Esophagus muscularis mucosa (tissue), 4 donors: ENCODE measurements at regions not wholly inside any gene's neighbourhood (a gene's known extent, or its start where the extent isn't known, plus 50 kb on each side); places are given as distances from the start of the nearest gene placed in this dataset.
"Not testable (repeated sequence)": the region's sequence is repeated elsewhere in the genome, so short reads cannot be mapped to it uniquely, and the experiment has no call there.

Experiments used
- DNase-seq: peaks from one replicate; pipeline ENCODE4 v3.0.0-alpha.2; 2017; ENCODE audit errors: extremely low spot score
- H3K27ac ChIP-seq, 4 donors: fragments of 200-600 bp; sonication (generic); replicated peaks in 1 of 4; 1 replicate in 3 of 4; 2 replicates in 1 of 4; pipeline ENCODE4 v1.5.1; 2016 to 2019; ENCODE audit warnings: mild to moderate bottlenecking in 1 of 4
- H3K27me3 ChIP-seq, 4 donors: fragments of 200-600 bp; sonication (generic); one replicate each; pipeline versions ENCODE4 v1.5.1 to v1.6.0; 2016 to 2019
- H3K36me3 ChIP-seq, 4 donors: fragments of 200-600 bp; sonication (generic); one replicate each; pipeline ENCODE4 v1.5.1; 2016 to 2019
- H3K4me1 ChIP-seq, 4 donors: fragments of 200-600 bp; sonication (generic); one replicate each; pipeline ENCODE4 v1.5.1; 2016 to 2019
- H3K4me3 ChIP-seq, 4 donors: fragments of 200-600 bp; sonication (generic); 1 replicate in 2 of 4; 2 replicates in 2 of 4; pipeline ENCODE4 v1.5.1; 2016 to 2019; ENCODE audit warnings: mild to moderate bottlenecking in 4 of 4, moderate library complexity in 1 of 4
- H3K9me3 ChIP-seq, 4 donors: fragments of 200-600 bp; sonication (generic); 1 replicate in 3 of 4; 2 replicates in 1 of 4; pipeline ENCODE4 v1.5.1; 2016 to 2019
- EP300 ChIP-seq: sonication (generic); formaldehyde crosslinking; IDR thresholded peaks from one replicate; pipeline ENCODE4 v1.6.1; 2017; ENCODE audit warnings: antibody characterized with exemption
- POLR2A ChIP-seq: fragments of 450-650 bp; IDR thresholded peaks from one replicate; pipeline ENCODE4 v1.6.1; 2017; ENCODE audit warnings: antibody characterized with exemption, moderate library complexity, mild to moderate bottlenecking, low read depth
- POLR2AphosphoS5 ChIP-seq, 2 donors: sonication (generic); formaldehyde crosslinking; IDR thresholded peaks; one replicate each; pipeline ENCODE4 v1.6.1; 2017; ENCODE audit warnings: antibody characterized with exemption in 2 of 2
- WGBS: methylation state at CpG from one replicate; pipeline ENCODE4 v1.1.5; 2018; 5-methylcytosine and 5-hydroxymethylcytosine counted together
- intact Hi-C: fragments of 100-400 bp; cut with DNase I; formaldehyde crosslinking; loops from one replicate; pipeline ENCODE4 v1.15.1; 2023
- TF ChIP-seq, protein P1 (sequence below), 3 experiments: fragments of 200-600 bp in 2 of 3; fragments of 450-650 bp in 1 of 3; sonication (generic) in 2 of 3; IDR thresholded peaks; one replicate each; pipeline ENCODE4 v1.5.1; 2017 to 2019; ENCODE audit warnings: antibody characterized with exemption in 3 of 3, mild to moderate bottlenecking in 2 of 3, moderate library complexity in 1 of 3

DNA sequence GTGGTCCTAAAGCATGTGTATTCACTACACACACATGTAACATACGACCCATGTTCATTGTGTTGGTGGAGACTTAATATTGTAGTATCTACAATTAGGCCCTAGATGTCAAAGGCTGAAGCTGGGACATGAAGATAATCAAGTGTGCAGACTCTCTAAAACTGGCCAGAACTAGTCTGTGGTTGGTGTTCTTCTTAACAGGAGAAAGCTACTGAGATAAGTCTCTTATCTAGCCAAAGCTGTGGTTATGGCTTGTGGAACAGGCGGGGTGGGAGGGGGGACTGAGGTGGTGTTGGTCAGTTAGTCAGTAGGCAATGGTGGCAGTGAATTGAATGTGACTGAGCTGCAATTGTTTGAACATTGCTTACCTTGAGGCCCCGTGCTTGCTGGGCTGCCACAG lies 112.7 kb upstream of the SLC24A2 start:
- 72% methylated on average over 3 of the region's 3 CpGs for WGBS
- Histone ChIP-seq H3K4me1 (no peaks in the 10 kb centered on the region), H3K36me3 (no peaks in the 10 kb centered on the region), H3K4me3 (no peak overlapping the region), H3K9me3 (no peaks in the 10 kb centered on the region), H3K27ac (no peak overlapping the region), H3K27me3 (no peaks in the 10 kb centered on the region)
- intact Hi-C loops: no loop called here
- TF ChIP-seq POLR2A: no peak
- peak; percentile 47 for DNase-seq

DNA sequence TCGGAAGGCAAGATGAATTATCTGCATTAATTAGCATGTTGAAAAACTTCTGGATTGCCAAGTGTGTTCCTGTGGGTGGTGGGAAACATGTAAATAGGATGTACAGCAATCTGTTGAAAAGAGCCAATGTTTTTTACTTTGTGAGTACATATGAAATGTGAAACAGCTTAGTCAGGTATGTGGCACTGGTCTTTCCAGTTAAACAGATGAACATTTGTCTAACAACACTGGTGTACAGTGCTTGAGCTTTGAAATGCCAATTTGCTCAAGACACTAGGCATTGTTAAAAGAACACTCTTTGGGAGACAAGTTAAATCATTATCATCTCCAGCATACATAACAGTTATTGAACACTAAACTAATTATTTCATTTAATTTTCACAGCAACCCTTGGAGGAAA lies 107.3 kb upstream of the SLC24A2 start:
- Histone ChIP-seq H3K27ac (no peak overlapping the region), H3K9me3 (no peaks in the 10 kb centered on the region), H3K27me3 (no peaks in the 10 kb centered on the region), H3K4me3 (no peak overlapping the region), H3K4me1 (peaks cover 0 to 11% (median 0%) of the 10 kb centered on the region in 4 donors), H3K36me3 (no peaks in the 10 kb centered on the region)
- no peak for TF ChIP-seq EP300
- no peak for TF ChIP-seq POLR2AphosphoS5 (IDR thresholded peaks at IDR 0.05)
- no peak for TF ChIP-seq POLR2A
- TF ChIP-seq, protein P1, sequence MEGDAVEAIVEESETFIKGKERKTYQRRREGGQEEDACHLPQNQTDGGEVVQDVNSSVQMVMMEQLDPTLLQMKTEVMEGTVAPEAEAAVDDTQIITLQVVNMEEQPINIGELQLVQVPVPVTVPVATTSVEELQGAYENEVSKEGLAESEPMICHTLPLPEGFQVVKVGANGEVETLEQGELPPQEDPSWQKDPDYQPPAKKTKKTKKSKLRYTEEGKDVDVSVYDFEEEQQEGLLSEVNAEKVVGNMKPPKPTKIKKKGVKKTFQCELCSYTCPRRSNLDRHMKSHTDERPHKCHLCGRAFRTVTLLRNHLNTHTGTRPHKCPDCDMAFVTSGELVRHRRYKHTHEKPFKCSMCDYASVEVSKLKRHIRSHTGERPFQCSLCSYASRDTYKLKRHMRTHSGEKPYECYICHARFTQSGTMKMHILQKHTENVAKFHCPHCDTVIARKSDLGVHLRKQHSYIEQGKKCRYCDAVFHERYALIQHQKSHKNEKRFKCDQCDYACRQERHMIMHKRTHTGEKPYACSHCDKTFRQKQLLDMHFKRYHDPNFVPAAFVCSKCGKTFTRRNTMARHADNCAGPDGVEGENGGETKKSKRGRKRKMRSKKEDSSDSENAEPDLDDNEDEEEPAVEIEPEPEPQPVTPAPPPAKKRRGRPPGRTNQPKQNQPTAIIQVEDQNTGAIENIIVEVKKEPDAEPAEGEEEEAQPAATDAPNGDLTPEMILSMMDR (IDR thresholded peaks at IDR 0.05): no peak
- no peak for DNase-seq
- 82% methylated on average over 1 of the region's 1 CpG for WGBS
- intact Hi-C loops: no loop called here

DNA sequence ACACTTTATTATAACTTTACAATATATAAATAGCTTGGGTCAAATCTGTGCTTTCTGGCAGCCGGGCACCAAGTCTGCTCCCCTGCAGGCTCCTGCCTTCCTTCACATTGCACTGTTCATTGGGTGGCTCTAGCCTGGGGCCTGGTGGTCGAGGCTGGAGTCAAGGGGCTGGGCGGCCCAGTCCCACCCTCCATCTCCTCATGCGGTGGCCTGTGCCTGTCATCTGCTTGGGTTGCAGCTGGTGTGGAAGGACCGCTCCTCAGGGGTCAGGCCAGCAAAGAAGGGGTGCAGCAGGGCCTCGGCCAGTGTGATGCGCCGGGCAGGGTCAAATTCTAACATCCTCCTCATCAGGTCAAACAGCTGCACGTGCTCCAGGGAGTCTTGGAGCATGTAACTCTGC lies 106.7 kb upstream of the SLC24A2 start:
- H3K27ac ChIP-seq, H3K36me3 ChIP-seq, intact Hi-C loops, H3K27me3 ChIP-seq, H3K9me3 ChIP-seq, H3K4me3 ChIP-seq, DNase-seq: not testable (repeated sequence)
- peaks cover 0 to 11% (median 0%) of the 10 kb centered on the region in 4 donors for H3K4me1 ChIP-seq
- 80% methylated on average over 3 of the region's 9 CpGs for WGBS

DNA sequence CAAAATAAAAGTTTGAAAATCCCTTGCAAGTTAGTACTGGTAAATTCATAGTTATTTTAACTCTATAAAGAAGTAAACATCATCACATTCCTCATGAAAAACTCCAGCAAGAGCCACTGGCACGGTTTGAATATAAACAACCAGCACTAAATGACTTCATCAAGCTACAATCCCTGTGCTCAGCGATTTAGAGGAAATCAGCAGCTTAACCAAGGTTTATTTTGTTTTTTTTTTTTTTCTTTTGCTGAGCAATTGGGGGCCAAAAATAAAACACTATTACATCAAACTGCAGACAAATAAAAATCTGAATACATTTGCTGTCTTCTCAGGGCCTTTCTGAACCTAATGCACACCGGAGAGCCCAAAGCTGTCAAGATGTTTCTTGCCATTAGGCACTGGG lies 106.2 kb upstream of the SLC24A2 start:
- WGBS: 32% methylated on average over 3 of the region's 3 CpGs
- Histone ChIP-seq H3K4me3 (no peak overlapping the region), H3K36me3 (no peaks in the 10 kb centered on the region), H3K9me3 (no peaks in the 10 kb centered on the region), H3K27ac (no peak overlapping the region), H3K4me1 (peaks cover 0 to 11% (median 0%) of the 10 kb centered on the region in 4 donors), H3K27me3 (no peaks in the 10 kb centered on the region)
- intact Hi-C loops: no loop called here
- no peak for TF ChIP-seq EP300
- TF ChIP-seq, protein P1 (IDR thresholded peaks at IDR 0.05): no peak
- no peak for TF ChIP-seq POLR2AphosphoS5 (IDR thresholded peaks at IDR 0.05)
- TF ChIP-seq POLR2A: no peak
- no peak for DNase-seq

DNA sequence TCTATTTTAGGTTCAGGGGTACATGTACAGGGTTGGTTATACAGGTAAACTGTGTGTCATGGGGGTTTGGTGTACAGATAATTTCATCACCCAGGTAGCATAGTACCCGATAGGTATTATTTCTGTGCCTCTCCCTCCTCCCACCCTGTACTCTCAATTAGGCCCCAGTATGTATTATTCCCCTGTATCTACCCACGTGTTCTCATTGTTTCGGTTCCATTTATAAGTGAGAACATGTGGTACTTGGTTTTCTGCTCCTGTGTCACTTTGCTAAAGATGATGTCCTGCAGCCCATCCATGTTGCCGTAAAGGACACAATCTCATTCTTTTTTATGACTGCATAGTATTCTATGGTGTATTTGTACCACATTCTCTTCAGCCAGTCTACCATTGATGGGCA lies 96.8 kb upstream of the SLC24A2 start:
- Histone ChIP-seq H3K4me1 (no peaks in the 10 kb centered on the region), H3K27ac (no peak overlapping the region), H3K4me3 (no peak overlapping the region), H3K27me3 (no peaks in the 10 kb centered on the region), H3K36me3 (no peaks in the 10 kb centered on the region), H3K9me3 (no peaks in the 10 kb centered on the region)
- WGBS: 94% methylated on average over 4 of the region's 4 CpGs
- intact Hi-C loops: no loop called here
- no peak for TF ChIP-seq POLR2A
- no peak for TF ChIP-seq POLR2AphosphoS5 (IDR thresholded peaks at IDR 0.05)
- no peak for TF ChIP-seq EP300
- TF ChIP-seq, protein P1 (IDR thresholded peaks at IDR 0.05): no peak
- DNase-seq: no peak

DNA sequence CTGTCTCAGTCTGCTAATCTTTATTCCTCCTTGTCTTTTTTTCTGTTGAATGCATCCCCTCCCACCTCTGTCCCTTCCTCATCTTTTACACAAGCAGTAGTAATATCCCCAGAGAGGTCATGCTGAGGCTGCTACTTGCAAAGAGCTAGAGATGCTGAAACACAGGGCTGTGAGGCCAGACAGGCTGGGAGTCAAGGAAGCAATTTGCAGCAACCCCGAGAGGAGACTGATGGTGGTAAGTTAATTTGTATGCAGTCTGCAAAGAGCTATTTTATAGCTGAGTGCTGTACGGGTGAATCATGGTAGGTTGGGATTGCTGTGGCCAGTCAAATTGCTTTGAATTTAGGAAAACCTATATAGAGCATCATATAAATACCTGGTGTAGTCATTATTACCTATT lies 90.2 kb upstream of the SLC24A2 start:
- WGBS: 77% methylated on average over 2 of the region's 2 CpGs
- Histone ChIP-seq H3K27me3 (no peaks in the 10 kb centered on the region), H3K4me3 (no peak overlapping the region), H3K36me3 (no peaks in the 10 kb centered on the region), H3K27ac (no peak overlapping the region), H3K4me1 (no peaks in the 10 kb centered on the region), H3K9me3 (no peaks in the 10 kb centered on the region)
- intact Hi-C loops: no loop called here
- TF ChIP-seq POLR2A: no peak
- TF ChIP-seq EP300: no peak
- TF ChIP-seq, protein P1 (IDR thresholded peaks at IDR 0.05): no peak
- no peak for TF ChIP-seq POLR2AphosphoS5 (IDR thresholded peaks at IDR 0.05)
- DNase-seq: no peak
